OCI-LY3 (cell line): ENCODE measurements at regions not wholly inside any gene's neighbourhood (a gene's known extent, or its start where the extent isn't known, plus 50 kb on each side); places are given as distances from the start of the nearest gene placed in this dataset.

Experiments
- H2AFZ ChIP-seq: fragments of 200-600, 300-600 bp; shearing (Covaris generic); 2 replicates; pipeline ENCODE4 v1.6.0; 2014; ENCODE audit warnings: antibody characterized with exemption, low read depth, low read length
- H3K27ac ChIP-seq: fragments of 200-600, 300-600 bp; sonication (generic); 2 replicates; pipeline ENCODE4 v1.5.1; 2014; ENCODE audit warnings: mild to moderate bottlenecking, low read length, moderate library complexity, mixed read lengths
- H3K27me3 ChIP-seq: fragments of 200-600, 300-600 bp; sonication (generic); 2 replicates; pipeline ENCODE4 v1.6.1; 2014; ENCODE audit warnings: low read depth, low read length, mixed read lengths
- H3K36me3 ChIP-seq: fragments of 200-600, 300-600 bp; sonication (generic); replicated peaks from 2 replicates; pipeline ENCODE3; 2014; ENCODE audit warnings: low read depth, low read length, mixed read lengths
- H3K4me1 ChIP-seq: fragments of 300-600, 200-600 bp; sonication (generic); 2 replicates; pipeline ENCODE4 v1.6.1; 2014; ENCODE audit warnings: low read length, mixed read lengths
- H3K4me2 ChIP-seq: fragments of 200-600, 300-600 bp; sonication (generic); 2 replicates; pipeline ENCODE4 v1.6.1; 2014; ENCODE audit warnings: low read length, mixed read lengths
- H3K4me3 ChIP-seq: fragments of 300-600, 200-600 bp; sonication (generic); 2 replicates; pipeline ENCODE4 v1.5.1; 2014; ENCODE audit warnings: antibody characterized with exemption, mild to moderate bottlenecking, low read length, moderate library complexity
- H3K79me2 ChIP-seq: fragments of 300-600, 200-600 bp; shearing (Covaris generic); 2 replicates; pipeline ENCODE4 v1.6.1; 2014; ENCODE audit warnings: mild to moderate bottlenecking, low read length, mixed read lengths
- H3K9ac ChIP-seq: fragments of 300-600, 200-600 bp; shearing (Covaris generic); 2 replicates; pipeline ENCODE4 v1.6.0; 2014; ENCODE audit warnings: mild to moderate bottlenecking, low read length, moderate library complexity
- H3K9me3 ChIP-seq: fragments of 200-600, 300-600 bp; shearing (Covaris generic); 2 replicates; pipeline ENCODE4 v1.6.1; 2014; ENCODE audit warnings: low read length, mixed read lengths; ENCODE audit not compliant: insufficient read depth
- H4K20me1 ChIP-seq: fragments of 200-600, 300-600 bp; sonication (generic); 2 replicates; pipeline ENCODE4 v1.6.1; 2016; ENCODE audit warnings: low read length, mixed read lengths; ENCODE audit not compliant: insufficient read depth
- CTCF ChIP-seq: fragments of 200-600, 300-600 bp; sonication (generic); IDR thresholded peaks from 2 replicates; pipeline ENCODE4 v1.5.1; 2014; ENCODE audit warnings: antibody characterized with exemption, low read length, low read depth
- EZH2phosphoT487 ChIP-seq: fragments of 200-600 bp; shearing (Covaris generic); IDR thresholded peaks from 2 replicates; pipeline ENCODE4 v1.6.1; 2018; ENCODE audit warnings: antibody characterized with exemption, mixed run types, low read depth

DNA sequence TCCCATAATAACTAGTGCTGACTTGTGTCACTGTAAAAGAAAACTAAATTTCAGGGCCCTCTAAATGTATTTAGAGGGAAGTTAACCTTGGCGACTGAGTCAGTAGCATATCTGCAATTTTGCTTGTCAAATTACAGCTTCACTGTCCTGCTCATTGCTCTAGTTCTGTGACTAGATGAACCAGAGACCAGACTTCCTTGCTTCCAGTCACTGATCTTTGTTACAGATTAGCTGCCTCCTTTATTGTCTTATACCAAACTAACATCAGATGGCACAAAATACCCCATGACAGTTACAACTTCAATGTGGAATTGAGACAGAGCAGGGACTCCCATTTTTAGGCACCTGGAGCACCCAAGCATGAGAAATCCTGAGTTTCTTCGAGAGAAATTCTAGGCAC is 79.9 kb upstream of the POM121L12 start:
- H2AFZ ChIP-seq, result no peak overlapping the region
- H3K27me3 ChIP-seq, result no peaks in the 10 kb centered on the region
- no peaks in the 10 kb centered on the region for H4K20me1 ChIP-seq
- no peak overlapping the region for H3K4me3 ChIP-seq
- H3K27ac ChIP-seq, result no peak overlapping the region
- H3K4me1 ChIP-seq, result no peaks in the 10 kb centered on the region
- H3K36me3 ChIP-seq, result no peaks in the 10 kb centered on the region
- H3K79me2 ChIP-seq, result no peaks in the 10 kb centered on the region
- TF ChIP-seq EZH2phosphoT487, result no peak
- TF ChIP-seq CTCF, result no peak
- no peak overlapping the region for H3K4me2 ChIP-seq
- H3K9me3 ChIP-seq, result no peaks in the 10 kb centered on the region
- H3K9ac ChIP-seq, result no peak overlapping the region

GRCh38 chr7:52944921-52945320 is 90.5 kb upstream of the POM121L12 start:
- Histone ChIP-seq H3K79me2 (no peaks in the 10 kb centered on the region), H4K20me1 (no peaks in the 10 kb centered on the region), H2AFZ (no peak overlapping the region), H3K36me3 (no peaks in the 10 kb centered on the region), H3K4me1 (no peaks in the 10 kb centered on the region), H3K9ac (no peak overlapping the region), H3K4me2 (no peak overlapping the region), H3K4me3 (no peak overlapping the region), H3K27ac (no peak overlapping the region), H3K9me3 (no peaks in the 10 kb centered on the region), H3K27me3 (no peaks in the 10 kb centered on the region)
- TF ChIP-seq CTCF (no peak), EZH2phosphoT487 (no peak)

DNA sequence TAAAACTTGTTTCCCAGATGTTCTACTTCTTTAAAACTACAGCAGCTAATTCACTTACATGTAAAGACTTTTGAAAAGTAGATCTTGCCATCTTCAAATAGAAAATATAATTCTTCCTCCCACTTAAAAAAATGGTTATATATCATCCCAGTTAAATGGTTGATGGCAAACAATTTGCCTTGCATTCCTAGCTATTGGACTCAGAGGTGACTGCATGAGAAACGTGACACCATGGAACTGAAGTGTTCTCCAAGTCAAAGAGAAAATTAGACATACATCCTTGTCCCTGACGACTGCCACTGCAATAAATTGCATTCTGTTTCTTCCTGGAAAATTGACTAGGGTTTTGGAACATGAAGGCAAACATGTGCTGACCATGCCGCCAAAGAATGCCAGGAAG is 95.0 kb upstream of the POM121L12 start:
- H3K4me3 ChIP-seq, result no peak overlapping the region
- no peaks in the 10 kb centered on the region for H3K27me3 ChIP-seq
- TF ChIP-seq EZH2phosphoT487 (no peak), CTCF (no peak)
- H3K4me2 ChIP-seq, result no peak overlapping the region
- H3K9ac ChIP-seq, result no peak overlapping the region
- H4K20me1 ChIP-seq, result no peaks in the 10 kb centered on the region
- H3K4me1 ChIP-seq, result no peaks in the 10 kb centered on the region
- H3K36me3 ChIP-seq, result no peaks in the 10 kb centered on the region
- H3K9me3 ChIP-seq, result no peaks in the 10 kb centered on the region
- no peaks in the 10 kb centered on the region for H3K79me2 ChIP-seq
- no peak overlapping the region for H3K27ac ChIP-seq
- peak overlapping the region; percentile 13; the same call in 1 of the 2 replicates for H2AFZ ChIP-seq

GRCh38 chr7:52938455-52939133 is 96.8 kb upstream of the POM121L12 start:
- Histone ChIP-seq H3K27ac (no peak overlapping the region), H3K9me3 (no peaks in the 10 kb centered on the region), H3K4me3 (no peak overlapping the region), H3K79me2 (no peaks in the 10 kb centered on the region), H3K27me3 (no peaks in the 10 kb centered on the region), H2AFZ (no peak overlapping the region), H4K20me1 (no peaks in the 10 kb centered on the region), H3K9ac (no peak overlapping the region), H3K36me3 (no peaks in the 10 kb centered on the region), H3K4me2 (no peak overlapping the region), H3K4me1 (no peaks in the 10 kb centered on the region)
- TF ChIP-seq EZH2phosphoT487 (no peak), CTCF (no peak)
